ENCODE measurements at regions not wholly inside any gene's neighbourhood (a gene's known extent, or its start where the extent isn't known, plus 50 kb on each side); places are given as distances from the start of the nearest gene placed in this dataset.

- Histone ChIP-seq H4K20me1 (ENCODE audit: insufficient read depth) (no peaks in the 10 kb centered on the region), H3K4me1 (ENCODE audit: control insufficient read depth in 1 of 2, insufficient read depth in 2 of 2, low read length in 2 of 2) (0 out of 4 replicates have a peak, but pooled peaks cover 0 to under 1% of the 10 kb centered on the region in 2 experiments), H3K4me2 (ENCODE audit: low read length) (no peak overlapping the region), H3K27me3 (ENCODE audit: insufficient read depth, low read length) (no peaks in the 10 kb centered on the region), H3K9me2 (ENCODE audit: insufficient read depth) (no peaks in the 10 kb centered on the region), H3K79me2 (ENCODE audit: insufficient read depth, low read length) (no peaks in the 10 kb centered on the region), H3K27ac (ENCODE audit: low read depth, low read length) (no peak overlapping the region), H2AFZ (ENCODE audit: low read depth, low read length, poor library complexity, severe bottlenecking) (no peak overlapping the region), H3K9me3 (ENCODE audit: control insufficient read depth in 1 of 2, insufficient read depth in 1 of 2, low read depth in 1 of 2, low read length in 2 of 2) (no peaks in the 10 kb centered on the region), H3K4me3 (replicated peaks in 1 of 2; ENCODE audit: low read depth in 1 of 2, low read length in 2 of 2) (no peak overlapping the region), H3K9ac (ENCODE audit: low read length) (no peak overlapping the region), H3K36me3 (ENCODE audit: control insufficient read depth in 1 of 2, insufficient read depth in 2 of 2, low read length in 2 of 2) (no peaks in the 10 kb centered on the region)
- ChIA-PET POLR2A (no interaction called here), CTCF (no interaction called here), RAD21 (ENCODE audit: low non-redundant PET in 1 of 2, low total read pairs in 2 of 2, uncharacterized antibody in 2 of 2, unreplicated experiment in 2 of 2) (no interaction called here)
- TF ChIP-seq EZH2 (IDR thresholded peaks at IDR 0.05) (no peak), ZFX (IDR thresholded peaks at IDR 0.05) (no peak), CEBPB (IDR thresholded peaks at IDR 0.05; ENCODE audit: low read depth) (no peak), SP1 (IDR thresholded peaks at IDR 0.05; ENCODE audit: low read depth) (no peak), CBX3 (IDR thresholded peaks at IDR 0.05; ENCODE audit: low read depth) (no peak), ZNF274 (IDR thresholded peaks at IDR 0.05; ENCODE audit: low read depth, low read length) (no peak), JUND (IDR thresholded peaks at IDR 0.05) (no peak), POLR2AphosphoS5 (IDR thresholded peaks at IDR 0.05; ENCODE audit: low read depth, low read length) (no peak), TCF7L2 (IDR thresholded peaks at IDR 0.05; ENCODE audit: borderline replicate concordance, extremely low read depth, insufficient read depth, insufficient read length) (no peak)
- TF ChIP-seq, protein P1, sequence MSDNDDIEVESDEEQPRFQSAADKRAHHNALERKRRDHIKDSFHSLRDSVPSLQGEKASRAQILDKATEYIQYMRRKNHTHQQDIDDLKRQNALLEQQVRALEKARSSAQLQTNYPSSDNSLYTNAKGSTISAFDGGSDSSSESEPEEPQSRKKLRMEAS (IDR thresholded peaks at IDR 0.05): no peak
- no peak for DNase-seq (ENCODE audit: low read depth, low spot score)
- no TSS peak for BruUV-seq (replicated peaks)
- intact Hi-C loops (cut with micrococcal nuclease): loop anchor here (10.0 kb wide), 1 partner anchor 50 kb away; no protein-coding TSS in a partner anchor
- ATAC-seq: no peak
These were observed 217.9 kb downstream of the KIF21A start for GRCh38 chr12:39224971-39225370.

DNA sequence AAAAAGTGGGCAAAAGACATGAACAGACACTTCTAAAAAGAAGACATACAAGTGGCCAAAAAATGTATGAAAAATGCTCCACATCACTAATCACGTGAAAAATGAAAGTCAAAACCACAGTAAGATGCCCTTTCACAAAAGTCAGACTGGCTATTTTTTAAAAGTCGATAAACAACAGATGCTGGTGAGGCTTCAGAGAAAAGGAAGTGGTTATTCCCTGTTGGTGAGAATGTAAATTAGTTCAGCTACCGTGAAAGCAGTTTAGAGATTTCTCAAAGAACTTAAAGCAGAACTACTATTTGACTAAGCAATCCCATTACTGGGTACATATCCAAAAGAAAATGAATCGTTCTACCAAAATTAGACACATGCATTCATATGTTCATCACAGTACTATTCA lies 237.0 kb downstream of the KIF21A start:
- no peaks in the 10 kb centered on the region for H3K9me3 ChIP-seq (ENCODE audit: control insufficient read depth in 1 of 2, insufficient read depth in 1 of 2, low read depth in 1 of 2, low read length in 2 of 2)
- ATAC-seq: no peak
- POLR2A ChIA-PET: no interaction called here
- no peaks in the 10 kb centered on the region for H3K4me1 ChIP-seq (ENCODE audit: control insufficient read depth in 1 of 2, insufficient read depth in 2 of 2, low read length in 2 of 2)
- DNase-seq (ENCODE audit: low read depth, low spot score): no peak
- H3K9me2 ChIP-seq (ENCODE audit: insufficient read depth): no peaks in the 10 kb centered on the region
- no peak overlapping the region for H3K4me2 ChIP-seq (ENCODE audit: low read length)
- no peak overlapping the region for H3K27ac ChIP-seq (ENCODE audit: low read depth, low read length)
- H3K79me2 ChIP-seq (ENCODE audit: insufficient read depth, low read length): no peaks in the 10 kb centered on the region
- H2AFZ ChIP-seq (ENCODE audit: low read depth, low read length, poor library complexity, severe bottlenecking): no peak overlapping the region
- CTCF ChIA-PET: no interaction called here
- H3K9ac ChIP-seq (ENCODE audit: low read length): no peak overlapping the region
- H3K36me3 ChIP-seq (ENCODE audit: control insufficient read depth in 1 of 2, insufficient read depth in 2 of 2, low read length in 2 of 2): no peaks in the 10 kb centered on the region
- BruUV-seq (replicated peaks): no TSS peak
- intact Hi-C loops (cut with micrococcal nuclease): no loop called here
- RAD21 ChIA-PET (ENCODE audit: low non-redundant PET in 1 of 2, low total read pairs in 2 of 2, uncharacterized antibody in 2 of 2, unreplicated experiment in 2 of 2): no interaction called here
- no peak overlapping the region for H3K4me3 ChIP-seq (replicated peaks in 1 of 2; ENCODE audit: low read depth in 1 of 2, low read length in 2 of 2)
- H4K20me1 ChIP-seq (ENCODE audit: insufficient read depth): no peaks in the 10 kb centered on the region
- H3K27me3 ChIP-seq (ENCODE audit: insufficient read depth, low read length): no peaks in the 10 kb centered on the region
- TF ChIP-seq ELF1 (IDR thresholded peaks at IDR 0.05; ENCODE audit: borderline replicate concordance, low read depth) (no peak), ATF3 (IDR thresholded peaks at IDR 0.05) (no peak), EGR1 (IDR thresholded peaks at IDR 0.05; ENCODE audit: low read depth) (no peak), POLR2AphosphoS5 (IDR thresholded peaks at IDR 0.05; ENCODE audit: low read depth, low read length) (no peak), YY1 (IDR thresholded peaks at IDR 0.05; ENCODE audit: extremely low read depth, insufficient replicate concordance, low read depth, low read length) (no peak), CEBPB (IDR thresholded peaks at IDR 0.05; ENCODE audit: low read depth) (no peak), RAD21 (IDR thresholded peaks at IDR 0.05; ENCODE audit: low read depth) (no peak), JUND (IDR thresholded peaks at IDR 0.05) (no peak), ZNF274 (IDR thresholded peaks at IDR 0.05; ENCODE audit: low read depth, low read length) (no peak), SP1 (IDR thresholded peaks at IDR 0.05; ENCODE audit: low read depth) (no peak), CBX3 (IDR thresholded peaks at IDR 0.05; ENCODE audit: low read depth) (no peak), EZH2 (IDR thresholded peaks at IDR 0.05) (no peak), ZFX (IDR thresholded peaks at IDR 0.05) (no peak)
- TF ChIP-seq, protein P2, sequence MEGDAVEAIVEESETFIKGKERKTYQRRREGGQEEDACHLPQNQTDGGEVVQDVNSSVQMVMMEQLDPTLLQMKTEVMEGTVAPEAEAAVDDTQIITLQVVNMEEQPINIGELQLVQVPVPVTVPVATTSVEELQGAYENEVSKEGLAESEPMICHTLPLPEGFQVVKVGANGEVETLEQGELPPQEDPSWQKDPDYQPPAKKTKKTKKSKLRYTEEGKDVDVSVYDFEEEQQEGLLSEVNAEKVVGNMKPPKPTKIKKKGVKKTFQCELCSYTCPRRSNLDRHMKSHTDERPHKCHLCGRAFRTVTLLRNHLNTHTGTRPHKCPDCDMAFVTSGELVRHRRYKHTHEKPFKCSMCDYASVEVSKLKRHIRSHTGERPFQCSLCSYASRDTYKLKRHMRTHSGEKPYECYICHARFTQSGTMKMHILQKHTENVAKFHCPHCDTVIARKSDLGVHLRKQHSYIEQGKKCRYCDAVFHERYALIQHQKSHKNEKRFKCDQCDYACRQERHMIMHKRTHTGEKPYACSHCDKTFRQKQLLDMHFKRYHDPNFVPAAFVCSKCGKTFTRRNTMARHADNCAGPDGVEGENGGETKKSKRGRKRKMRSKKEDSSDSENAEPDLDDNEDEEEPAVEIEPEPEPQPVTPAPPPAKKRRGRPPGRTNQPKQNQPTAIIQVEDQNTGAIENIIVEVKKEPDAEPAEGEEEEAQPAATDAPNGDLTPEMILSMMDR (IDR thresholded peaks at IDR 0.05 in 2 of 3, conservative IDR thresholded peaks at IDR 0.05 in 1 of 3; ENCODE audit: borderline replicate concordance in 1 of 3, insufficient read depth in 1 of 3, low read depth in 2 of 3, low read length in 2 of 3): no peak
- TF ChIP-seq, protein P3, sequence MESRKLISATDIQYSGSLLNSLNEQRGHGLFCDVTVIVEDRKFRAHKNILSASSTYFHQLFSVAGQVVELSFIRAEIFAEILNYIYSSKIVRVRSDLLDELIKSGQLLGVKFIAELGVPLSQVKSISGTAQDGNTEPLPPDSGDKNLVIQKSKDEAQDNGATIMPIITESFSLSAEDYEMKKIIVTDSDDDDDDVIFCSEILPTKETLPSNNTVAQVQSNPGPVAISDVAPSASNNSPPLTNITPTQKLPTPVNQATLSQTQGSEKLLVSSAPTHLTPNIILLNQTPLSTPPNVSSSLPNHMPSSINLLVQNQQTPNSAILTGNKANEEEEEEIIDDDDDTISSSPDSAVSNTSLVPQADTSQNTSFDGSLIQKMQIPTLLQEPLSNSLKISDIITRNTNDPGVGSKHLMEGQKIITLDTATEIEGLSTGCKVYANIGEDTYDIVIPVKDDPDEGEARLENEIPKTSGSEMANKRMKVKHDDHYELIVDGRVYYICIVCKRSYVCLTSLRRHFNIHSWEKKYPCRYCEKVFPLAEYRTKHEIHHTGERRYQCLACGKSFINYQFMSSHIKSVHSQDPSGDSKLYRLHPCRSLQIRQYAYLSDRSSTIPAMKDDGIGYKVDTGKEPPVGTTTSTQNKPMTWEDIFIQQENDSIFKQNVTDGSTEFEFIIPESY (IDR thresholded peaks at IDR 0.05; ENCODE audit: extremely low read depth, insufficient replicate concordance, low read length): no peak
